ENCODE measurements at regions not wholly inside any gene's neighbourhood (a gene's known extent, or its start where the extent isn't known, plus 50 kb on each side); places are given as distances from the start of the nearest gene placed in this dataset.

- Mint-ChIP-seq H3K9me3 (no peaks in the 10 kb centered on the region), H3K27me3 (ENCODE audit: insufficient read depth) (no peaks in the 10 kb centered on the region), H3K27ac (no peak overlapping the region), H3K4me1 (ENCODE audit: low read depth) (no peaks in the 10 kb centered on the region), H3K4me3 (no peak overlapping the region), H3K36me3 (ENCODE audit: low read depth) (no peaks in the 10 kb centered on the region)
- no peak for DNase-seq (ENCODE audit: low spot score)
- intact Hi-C loops (cut with micrococcal nuclease): no loop called here
Measured at GRCh38 chr6:23483896-23484295, 642.1 kb upstream of the NRSN1 start.

- DNase-seq (ENCODE audit: low spot score): no peak
- Mint-ChIP-seq H3K4me3 (no peak overlapping the region), H3K27ac (no peak overlapping the region), H3K4me1 (ENCODE audit: low read depth) (no peaks in the 10 kb centered on the region), H3K9me3 (peaks cover 9% of the 10 kb centered on the region), H3K27me3 (ENCODE audit: insufficient read depth) (no peaks in the 10 kb centered on the region), H3K36me3 (ENCODE audit: low read depth) (no peaks in the 10 kb centered on the region)
- intact Hi-C loops (cut with micrococcal nuclease): no loop called here
Measured at GRCh38 chr6:23494367-23494766, 631.6 kb upstream of the NRSN1 start.

GRCh38 chr6:23498013-23498412 lies 628.0 kb upstream of the NRSN1 start:
- Mint-ChIP-seq H3K27ac (no peak overlapping the region), H3K36me3 (ENCODE audit: low read depth) (no peaks in the 10 kb centered on the region), H3K4me3 (no peak overlapping the region), H3K9me3 (peaks cover 8% of the 10 kb centered on the region), H3K4me1 (ENCODE audit: low read depth) (no peaks in the 10 kb centered on the region), H3K27me3 (ENCODE audit: insufficient read depth) (no peaks in the 10 kb centered on the region)
- intact Hi-C loops (cut with micrococcal nuclease): no loop called here
- DNase-seq (ENCODE audit: low spot score): no peak

GRCh38 chr6:23499549-23499948 lies 626.5 kb upstream of the NRSN1 start:
- Mint-ChIP-seq H3K4me3 (no peak overlapping the region), H3K9me3 (peaks cover 4% of the 10 kb centered on the region), H3K27ac (no peak overlapping the region), H3K4me1 (ENCODE audit: low read depth) (no peaks in the 10 kb centered on the region), H3K27me3 (ENCODE audit: insufficient read depth) (no peaks in the 10 kb centered on the region), H3K36me3 (ENCODE audit: low read depth) (no peaks in the 10 kb centered on the region)
- no peak for DNase-seq (ENCODE audit: low spot score)
- intact Hi-C loops (cut with micrococcal nuclease): no loop called here

- no peak overlapping the region for H3K4me3 Mint-ChIP-seq
- intact Hi-C loops (cut with micrococcal nuclease): no loop called here
- H3K4me1 Mint-ChIP-seq (ENCODE audit: low read depth): no peaks in the 10 kb centered on the region
- H3K27me3 Mint-ChIP-seq (ENCODE audit: insufficient read depth): no peaks in the 10 kb centered on the region
- peaks cover 8% of the 10 kb centered on the region for H3K9me3 Mint-ChIP-seq
- no peak for DNase-seq (ENCODE audit: low spot score)
- no peak overlapping the region for H3K27ac Mint-ChIP-seq
- H3K36me3 Mint-ChIP-seq (ENCODE audit: low read depth): no peaks in the 10 kb centered on the region
Measured at GRCh38 chr6:23503173-23503572, 622.8 kb upstream of the NRSN1 start.

GRCh38 chr6:23505026-23505425 lies 621.0 kb upstream of the NRSN1 start:
- DNase-seq (ENCODE audit: low spot score): no peak
- H3K9me3 Mint-ChIP-seq: peaks cover 8% of the 10 kb centered on the region
- H3K27ac Mint-ChIP-seq: no peak overlapping the region
- no peak overlapping the region for H3K4me3 Mint-ChIP-seq
- H3K4me1 Mint-ChIP-seq (ENCODE audit: low read depth): no peaks in the 10 kb centered on the region
- intact Hi-C loops (cut with micrococcal nuclease): no loop called here
- H3K27me3 Mint-ChIP-seq (ENCODE audit: insufficient read depth): no peaks in the 10 kb centered on the region
- no peaks in the 10 kb centered on the region for H3K36me3 Mint-ChIP-seq (ENCODE audit: low read depth)

GRCh38 chr6:23510778-23511510 lies 615.1 kb upstream of the NRSN1 start:
- Mint-ChIP-seq H3K27ac (no peak overlapping the region), H3K36me3 (ENCODE audit: low read depth) (no peaks in the 10 kb centered on the region), H3K27me3 (ENCODE audit: insufficient read depth) (no peaks in the 10 kb centered on the region), H3K4me3 (no peak overlapping the region), H3K4me1 (ENCODE audit: low read depth) (no peaks in the 10 kb centered on the region), H3K9me3 (peaks cover 8% of the 10 kb centered on the region)
- intact Hi-C loops (cut with micrococcal nuclease): no loop called here
- no peak for DNase-seq (ENCODE audit: low spot score)

- Mint-ChIP-seq H3K36me3 (ENCODE audit: low read depth) (no peaks in the 10 kb centered on the region), H3K27me3 (ENCODE audit: insufficient read depth) (no peaks in the 10 kb centered on the region), H3K4me1 (ENCODE audit: low read depth) (no peaks in the 10 kb centered on the region), H3K4me3 (no peak overlapping the region), H3K27ac (no peak overlapping the region), H3K9me3 (peaks cover 3% of the 10 kb centered on the region)
- DNase-seq (ENCODE audit: low spot score): no peak
- intact Hi-C loops (cut with micrococcal nuclease): no loop called here
Measured at GRCh38 chr6:23511817-23512216, 614.2 kb upstream of the NRSN1 start.

GRCh38 chr6:23518294-23518693 lies 607.7 kb upstream of the NRSN1 start:
- DNase-seq (ENCODE audit: low spot score): no peak
- Mint-ChIP-seq H3K27ac (no peak overlapping the region), H3K4me3 (no peak overlapping the region), H3K4me1 (ENCODE audit: low read depth) (no peaks in the 10 kb centered on the region), H3K36me3 (ENCODE audit: low read depth) (no peaks in the 10 kb centered on the region), H3K27me3 (ENCODE audit: insufficient read depth) (peaks cover 1% of the 10 kb centered on the region), H3K9me3 (no peaks in the 10 kb centered on the region)
- intact Hi-C loops (cut with micrococcal nuclease): no loop called here

GRCh38 chr6:23522792-23523547 lies 603.0 kb upstream of the NRSN1 start:
- no peaks in the 10 kb centered on the region for H3K36me3 Mint-ChIP-seq (ENCODE audit: low read depth)
- H3K27ac Mint-ChIP-seq: no peak overlapping the region
- DNase-seq (ENCODE audit: low spot score): no peak
- peaks cover 3% of the 10 kb centered on the region for H3K9me3 Mint-ChIP-seq
- H3K4me3 Mint-ChIP-seq: no peak overlapping the region
- H3K4me1 Mint-ChIP-seq (ENCODE audit: low read depth): no peaks in the 10 kb centered on the region
- intact Hi-C loops (cut with micrococcal nuclease): no loop called here
- H3K27me3 Mint-ChIP-seq (ENCODE audit: insufficient read depth): peaks cover 1% of the 10 kb centered on the region

- no peak overlapping the region for H3K4me3 Mint-ChIP-seq
- no peak for DNase-seq (ENCODE audit: low spot score)
- H3K9me3 Mint-ChIP-seq: peaks cover 3% of the 10 kb centered on the region
- intact Hi-C loops (cut with micrococcal nuclease): no loop called here
- no peak overlapping the region for H3K27ac Mint-ChIP-seq
- no peaks in the 10 kb centered on the region for H3K36me3 Mint-ChIP-seq (ENCODE audit: low read depth)
- no peaks in the 10 kb centered on the region for H3K4me1 Mint-ChIP-seq (ENCODE audit: low read depth)
- H3K27me3 Mint-ChIP-seq (ENCODE audit: insufficient read depth): peaks cover 1% of the 10 kb centered on the region
Measured at GRCh38 chr6:23523771-23524170, 602.2 kb upstream of the NRSN1 start.

- Mint-ChIP-seq H3K9me3 (peaks cover 3% of the 10 kb centered on the region), H3K27me3 (ENCODE audit: insufficient read depth) (peaks cover 1% of the 10 kb centered on the region), H3K27ac (no peak overlapping the region), H3K36me3 (ENCODE audit: low read depth) (no peaks in the 10 kb centered on the region), H3K4me3 (no peak overlapping the region), H3K4me1 (ENCODE audit: low read depth) (no peaks in the 10 kb centered on the region)
- intact Hi-C loops (cut with micrococcal nuclease): no loop called here
- no peak for DNase-seq (ENCODE audit: low spot score)
Measured at GRCh38 chr6:23524548-23524947, 601.5 kb upstream of the NRSN1 start.

GRCh38 chr6:23526526-23526925 lies 599.5 kb upstream of the NRSN1 start:
- intact Hi-C loops (cut with micrococcal nuclease): no loop called here
- peaks cover 3% of the 10 kb centered on the region for H3K9me3 Mint-ChIP-seq
- H3K27me3 Mint-ChIP-seq (ENCODE audit: insufficient read depth): no peaks in the 10 kb centered on the region
- no peak for DNase-seq (ENCODE audit: low spot score)
- no peaks in the 10 kb centered on the region for H3K36me3 Mint-ChIP-seq (ENCODE audit: low read depth)
- no peaks in the 10 kb centered on the region for H3K4me1 Mint-ChIP-seq (ENCODE audit: low read depth)
- H3K27ac Mint-ChIP-seq: no peak overlapping the region
- H3K4me3 Mint-ChIP-seq: no peak overlapping the region

Measured in activated T-helper 1 cell treated with anti-CD3 and anti-CD28 coated beads, Interleukin-12 subunit alpha, Interleukin-12 subunit beta, Interleukin-2, Interleukin-4 antibody, amounts not matched to agents 30 ng/mL and 10 ng/mL and 1 ng/mL, durations not matched to agents 14 hours and 24 hours and 36 hours (primary cell).